GM18951 (cell line): ENCODE measurements at regions not wholly inside any gene's neighbourhood (a gene's known extent, or its start where the extent isn't known, plus 50 kb on each side); places are given as distances from the start of the nearest gene placed in this dataset.

Source experiments
- POLR2A ChIP-seq: IDR thresholded peaks from 4 replicates; pipeline ENCODE4 v1.6.1; 2011; ENCODE audit warnings: mild to moderate bottlenecking; ENCODE audit not compliant: insufficient read length, insufficient read depth; ENCODE audit errors: extremely low read depth
- in situ Hi-C: fragments of 300-500 bp; cut with MboI; formaldehyde crosslinking; loops from one replicate; pipeline ENCODE4 v1.12.0; 2022; ENCODE audit warnings: low sequenced_read_pairs, mixed read lengths, inconsistent platforms; ENCODE audit not compliant: unreplicated experiment

- in situ Hi-C loops: no loop called here
These were observed 748.7 kb upstream of the CHAC2 start for GRCh38 chr2:53018825-53019425.

GRCh38 chr2:53006980-53007379 is 760.6 kb upstream of the CHAC2 start:
- TF ChIP-seq POLR2A: no peak
- in situ Hi-C loops: no loop called here

More at GRCh38 chr2:53018825-53019425, 748.7 kb upstream of the CHAC2 start:
- TF ChIP-seq POLR2A: no peak

- no peak for TF ChIP-seq POLR2A
- in situ Hi-C loops: no loop called here
These were observed 763.2 kb upstream of the CHAC2 start for GRCh38 chr2:53004413-53004812.

GRCh38 chr2:52995424-52995823 is 772.2 kb upstream of the CHAC2 start:
- no peak for TF ChIP-seq POLR2A
- in situ Hi-C loops: no loop called here

GRCh38 chr2:52976143-52976949 is 791.3 kb upstream of the CHAC2 start:
- in situ Hi-C loops: no loop called here

GRCh38 chr2:52974127-52974526 is 793.5 kb upstream of the CHAC2 start:
- in situ Hi-C loops: no loop called here
- no peak for TF ChIP-seq POLR2A

More at GRCh38 chr2:52976143-52976949, 791.3 kb upstream of the CHAC2 start:
- no peak for TF ChIP-seq POLR2A

GRCh38 chr2:52970642-52971041 is 797.0 kb upstream of the CHAC2 start:
- TF ChIP-seq POLR2A: no peak
- in situ Hi-C loops: no loop called here

GRCh38 chr2:52968043-52968442 is 799.6 kb upstream of the CHAC2 start:
- TF ChIP-seq POLR2A: no peak
- in situ Hi-C loops: no loop called here

- in situ Hi-C loops: no loop called here
- TF ChIP-seq POLR2A: no peak
These were observed 802.6 kb upstream of the CHAC2 start for GRCh38 chr2:52964916-52965530.

- TF ChIP-seq POLR2A: no peak
- in situ Hi-C loops: no loop called here
These were observed 806.2 kb upstream of the CHAC2 start for GRCh38 chr2:52961403-52961802.

- TF ChIP-seq POLR2A: no peak
- in situ Hi-C loops: no loop called here
These were observed 806.7 kb upstream of the CHAC2 start for GRCh38 chr2:52960881-52961280.

GRCh38 chr2:52959801-52960200 is 807.8 kb upstream of the CHAC2 start:
- TF ChIP-seq POLR2A: no peak
- in situ Hi-C loops: no loop called here

GRCh38 chr2:52956766-52957165 is 810.8 kb upstream of the CHAC2 start:
- TF ChIP-seq POLR2A: no peak
- in situ Hi-C loops: no loop called here

- TF ChIP-seq POLR2A: no peak
- in situ Hi-C loops: no loop called here
These were observed 811.5 kb upstream of the CHAC2 start for GRCh38 chr2:52956118-52956517.
